PC-3 (cell line): ENCODE measurements at regions not wholly inside any gene's neighbourhood (a gene's known extent, or its start where the extent isn't known, plus 50 kb on each side); places are given as distances from the start of the nearest gene placed in this dataset.

Source experiments
- EZH2phosphoT487 ChIP-seq: fragments of 300-600 bp; sonication (generic); IDR thresholded peaks from 2 replicates; pipeline ENCODE4 v1.6.1; 2018; ENCODE audit warnings: mild to moderate bottlenecking, antibody characterized with exemption, low read length, borderline replicate concordance
- TF ChIP-seq, protein P1 (sequence below): fragments of 300-600 bp; sonication (generic); conservative IDR thresholded peaks from 2 replicates; pipeline ENCODE4 v1.5.1; 2017; ENCODE audit warnings: antibody characterized with exemption, low read depth, mild to moderate bottlenecking, low read length

DNA sequence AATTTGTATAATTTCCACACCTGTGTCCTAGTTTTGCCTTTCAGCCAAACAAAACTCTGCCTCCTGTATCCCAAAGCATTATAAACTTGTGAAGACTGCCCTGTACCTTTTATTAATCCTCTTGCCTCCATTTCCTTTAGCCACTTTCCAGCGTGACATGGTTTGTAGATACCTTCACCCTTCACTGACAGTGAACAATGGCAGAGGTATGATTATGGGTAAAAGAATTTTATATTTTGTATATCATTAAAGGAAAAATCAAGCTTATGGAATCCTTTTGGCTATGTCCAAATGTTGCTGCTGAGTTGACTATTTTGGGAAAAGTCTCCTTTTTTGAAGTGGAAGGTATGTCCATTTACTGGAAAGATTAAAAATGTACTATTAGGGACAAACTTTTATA, 251.7 kb downstream of the HNMT start:
- TF ChIP-seq EZH2phosphoT487, result no peak
- TF ChIP-seq, protein P1, sequence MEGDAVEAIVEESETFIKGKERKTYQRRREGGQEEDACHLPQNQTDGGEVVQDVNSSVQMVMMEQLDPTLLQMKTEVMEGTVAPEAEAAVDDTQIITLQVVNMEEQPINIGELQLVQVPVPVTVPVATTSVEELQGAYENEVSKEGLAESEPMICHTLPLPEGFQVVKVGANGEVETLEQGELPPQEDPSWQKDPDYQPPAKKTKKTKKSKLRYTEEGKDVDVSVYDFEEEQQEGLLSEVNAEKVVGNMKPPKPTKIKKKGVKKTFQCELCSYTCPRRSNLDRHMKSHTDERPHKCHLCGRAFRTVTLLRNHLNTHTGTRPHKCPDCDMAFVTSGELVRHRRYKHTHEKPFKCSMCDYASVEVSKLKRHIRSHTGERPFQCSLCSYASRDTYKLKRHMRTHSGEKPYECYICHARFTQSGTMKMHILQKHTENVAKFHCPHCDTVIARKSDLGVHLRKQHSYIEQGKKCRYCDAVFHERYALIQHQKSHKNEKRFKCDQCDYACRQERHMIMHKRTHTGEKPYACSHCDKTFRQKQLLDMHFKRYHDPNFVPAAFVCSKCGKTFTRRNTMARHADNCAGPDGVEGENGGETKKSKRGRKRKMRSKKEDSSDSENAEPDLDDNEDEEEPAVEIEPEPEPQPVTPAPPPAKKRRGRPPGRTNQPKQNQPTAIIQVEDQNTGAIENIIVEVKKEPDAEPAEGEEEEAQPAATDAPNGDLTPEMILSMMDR, result no peak
